GM18498 (cell line): ENCODE measurements at regions not wholly inside any gene's neighbourhood (a gene's known extent, or its start where the extent isn't known, plus 50 kb on each side); places are given as distances from the start of the nearest gene placed in this dataset.
A peak's percentile ranks its signal among the peaks of the same experiment; 100 is the strongest.
"Not testable (repeated sequence)": the region's sequence is repeated elsewhere in the genome, so short reads cannot be mapped to it uniquely, and the experiment has no call there.

Experiments
- ATAC-seq: cut with Tn5 transposase; IDR thresholded peaks from one replicate; pipeline ENCODE4 v1.9.1; 2021; ENCODE audit warnings: mild to moderate bottlenecking, moderate library complexity; ENCODE audit not compliant: unreplicated experiment

DNA sequence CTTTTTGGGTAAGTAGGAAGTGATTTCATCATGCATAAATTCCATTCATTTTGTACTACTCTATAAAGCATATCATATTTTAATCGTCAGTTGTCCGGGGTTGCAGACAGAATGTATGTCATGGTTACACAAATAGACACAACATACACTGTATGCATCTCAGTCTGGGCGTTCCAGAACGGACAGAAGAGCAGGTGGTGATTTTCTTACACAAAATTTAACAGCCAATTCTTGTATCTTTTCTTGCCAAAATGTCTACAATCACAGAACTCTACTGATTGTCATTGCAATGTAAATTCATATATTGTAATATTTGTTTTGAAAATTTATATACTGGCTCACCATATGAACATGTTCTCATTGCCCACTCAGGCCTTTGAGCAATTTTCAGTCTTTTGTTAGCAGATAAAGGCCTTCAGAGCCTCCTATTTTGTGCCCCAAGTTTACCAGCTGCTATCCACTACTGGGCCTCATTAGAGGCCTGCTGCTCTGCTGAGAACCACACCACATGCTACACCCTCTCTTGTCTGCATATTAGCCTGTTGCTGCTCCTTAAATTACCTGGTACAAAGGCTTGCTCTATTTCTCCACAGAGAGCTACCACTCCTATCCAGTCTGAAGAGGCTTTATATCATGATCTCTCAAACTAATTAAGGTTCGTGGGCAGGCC is 61.5 kb downstream of the PRDM13 start:
- no peak for ATAC-seq

DNA sequence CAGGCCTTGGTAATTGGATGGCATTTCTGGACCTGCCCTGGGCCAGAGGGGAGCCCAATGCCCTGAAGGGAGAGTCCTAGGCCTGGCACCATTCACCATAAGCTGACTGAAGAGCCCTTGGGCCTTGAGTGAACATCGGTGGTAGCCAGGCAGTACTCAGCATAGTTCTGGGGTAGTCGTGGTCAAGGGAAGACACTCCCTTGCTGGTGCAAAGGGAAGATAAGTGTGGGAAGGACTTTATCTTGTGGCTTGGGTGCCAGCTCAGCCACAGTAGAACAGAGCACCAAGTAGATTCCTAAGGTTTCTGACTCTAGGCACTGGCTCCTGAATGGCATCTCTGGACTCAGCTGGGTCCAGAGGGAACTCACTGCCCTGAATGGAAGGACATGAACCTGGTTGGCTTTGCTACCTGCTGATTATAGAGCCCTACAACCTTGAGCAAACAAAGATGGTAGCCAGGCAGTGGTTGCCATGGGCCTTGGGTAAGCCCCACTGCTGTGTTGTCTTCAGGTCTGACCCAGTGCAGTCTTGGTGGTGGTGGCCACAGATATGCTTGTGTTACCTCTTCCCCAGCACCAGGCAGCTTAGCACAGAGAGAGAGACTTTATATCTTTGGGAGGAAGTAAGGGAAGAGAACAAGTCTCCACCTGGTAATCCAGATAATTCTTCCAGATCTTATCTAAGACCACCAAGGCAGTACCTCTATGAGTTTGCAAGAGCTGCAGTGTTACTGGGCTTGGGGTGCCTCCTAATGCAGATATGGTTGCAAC is 83.5 kb downstream of the PRDM13 start:
- no peak for ATAC-seq

DNA sequence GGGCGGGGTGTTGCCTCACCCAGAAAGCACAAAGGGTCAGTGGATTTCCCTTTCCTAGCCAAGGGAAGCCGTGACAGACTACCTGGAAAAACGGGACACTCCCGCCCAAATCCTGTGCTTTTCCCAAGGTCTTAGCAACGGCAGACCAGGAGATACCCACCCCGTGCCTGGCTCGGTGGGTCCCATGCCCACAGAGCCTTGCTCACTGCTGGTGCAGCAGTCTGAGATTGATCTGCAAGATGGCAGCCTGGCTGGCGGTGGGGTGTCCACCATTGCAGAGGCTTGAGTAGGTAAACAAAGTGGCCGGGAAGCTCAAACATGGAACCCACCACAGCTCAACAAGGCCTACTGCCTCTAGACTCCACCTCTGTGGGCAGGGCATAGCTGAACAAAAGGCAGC is 95.7 kb downstream of the PRDM13 start:
- not testable (repeated sequence) for ATAC-seq

DNA sequence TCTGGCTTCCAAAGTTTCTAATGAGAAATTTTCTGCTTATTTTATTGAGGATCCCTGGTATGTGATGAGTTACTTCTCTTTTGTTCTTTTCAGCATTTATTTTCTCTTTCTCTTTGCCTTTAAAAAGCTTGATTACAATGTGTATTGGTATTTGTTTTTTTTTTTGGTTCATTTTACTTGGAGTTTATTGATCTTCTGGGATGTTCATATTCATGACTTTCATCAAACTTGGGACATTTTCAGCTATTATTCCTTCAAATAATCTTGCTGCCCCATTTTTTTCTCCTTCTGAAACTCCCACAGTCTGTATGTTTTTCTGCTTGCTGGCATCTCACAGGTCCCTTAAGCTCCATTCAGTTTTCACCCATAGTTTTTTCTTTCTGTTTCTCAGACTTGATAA is 102.4 kb downstream of the PRDM13 start:
- no peak for ATAC-seq

DNA sequence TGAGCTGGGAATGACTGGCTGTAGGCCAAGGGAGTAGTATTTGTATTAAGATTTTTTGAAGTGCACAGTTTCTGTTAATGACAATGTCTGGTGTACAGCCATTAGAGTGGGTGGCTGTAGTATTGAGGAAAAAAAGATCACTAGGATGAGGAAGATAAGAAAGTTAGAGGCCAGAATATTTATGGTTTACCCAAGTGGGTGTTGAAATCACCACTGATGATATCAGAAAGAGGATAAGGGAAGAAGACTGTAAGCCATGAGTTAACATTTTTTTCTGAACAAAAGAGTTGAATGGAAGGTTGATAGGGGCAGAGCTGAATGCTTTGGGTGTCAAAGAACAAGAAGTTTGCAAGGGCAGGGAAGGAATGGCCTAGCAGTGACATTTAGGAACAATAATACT is 104.7 kb downstream of the PRDM13 start:
- ATAC-seq = no peak

DNA sequence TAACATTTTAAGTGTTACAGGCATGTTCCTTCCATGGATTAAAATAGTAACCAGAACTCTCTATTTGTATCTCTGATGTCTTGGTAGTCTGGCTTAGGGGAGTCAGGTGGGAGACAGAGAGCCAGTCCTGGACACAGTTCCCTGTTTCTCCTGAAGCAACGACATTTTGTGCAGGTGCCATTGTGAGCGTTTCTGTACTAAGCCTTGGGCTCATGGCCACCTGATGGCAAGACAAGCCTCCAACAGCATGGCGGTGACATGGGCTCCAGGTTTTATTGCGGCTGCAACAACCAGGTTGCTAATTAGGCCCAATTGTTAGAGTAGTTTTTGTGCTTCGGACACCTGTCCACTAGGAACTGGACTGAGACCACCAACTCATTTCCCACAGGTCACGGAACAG is 105.3 kb downstream of the PRDM13 start:
- no peak for ATAC-seq

DNA sequence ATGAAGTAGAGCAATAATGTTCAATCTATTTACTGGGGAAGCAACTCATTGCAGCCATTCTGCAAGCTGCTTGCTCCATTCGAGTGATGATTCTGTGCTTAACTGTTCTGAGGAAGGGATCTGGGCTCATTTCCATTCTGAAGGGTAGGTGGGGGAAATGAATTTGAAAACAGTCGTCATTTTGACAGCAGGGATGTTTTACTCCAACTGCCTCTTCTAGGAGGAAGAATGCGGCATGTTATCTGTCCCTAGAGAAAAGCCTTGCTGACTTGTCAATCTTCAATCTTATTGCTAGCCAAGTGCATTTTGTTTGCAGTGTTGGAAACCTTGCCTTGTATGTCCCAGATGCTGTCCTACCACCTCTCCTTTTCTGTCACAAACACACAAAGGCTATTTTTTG is 105.9 kb downstream of the PRDM13 start:
- ATAC-seq = no peak

DNA sequence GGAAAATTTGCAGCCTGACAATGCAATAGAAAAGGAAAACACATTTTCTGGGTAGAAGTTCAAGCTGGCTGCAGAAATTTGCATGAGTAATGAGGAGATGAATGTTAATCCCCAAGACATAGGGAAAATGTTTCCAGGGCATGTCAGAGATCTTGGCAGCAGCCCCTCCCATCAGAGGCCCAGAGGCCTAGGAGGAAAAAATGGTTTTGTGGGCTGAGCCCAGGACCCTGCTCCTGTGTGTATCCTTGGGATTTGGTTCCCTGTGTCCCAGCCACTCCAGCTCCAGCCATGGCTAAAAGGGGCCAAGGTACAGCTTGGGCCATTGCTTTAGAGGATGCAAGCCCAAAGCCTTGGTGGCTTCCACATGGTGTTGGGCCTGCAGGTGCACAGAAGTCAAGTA is 115.4 kb downstream of the PRDM13 start:
- ATAC-seq = not testable (repeated sequence)

DNA sequence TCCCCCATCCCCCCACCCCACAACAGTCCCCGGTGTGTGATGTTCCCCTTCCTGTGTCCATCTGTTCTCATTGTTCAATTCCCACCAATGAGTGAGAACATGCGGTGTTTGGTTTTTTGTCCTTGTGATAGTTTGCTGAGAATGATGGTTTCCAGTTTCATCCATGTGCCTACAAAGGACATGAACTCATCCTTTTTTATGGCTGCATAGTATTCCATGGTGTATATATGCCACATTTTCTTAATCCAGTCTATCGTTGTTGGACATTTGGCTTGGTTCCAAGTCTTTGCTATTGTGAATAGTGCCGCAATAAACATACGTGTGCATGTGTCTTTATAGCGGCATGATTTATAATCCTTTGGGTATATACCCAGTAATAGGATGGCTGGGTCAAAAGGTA is 123.6 kb downstream of the PRDM13 start:
- not testable (repeated sequence) for ATAC-seq

DNA sequence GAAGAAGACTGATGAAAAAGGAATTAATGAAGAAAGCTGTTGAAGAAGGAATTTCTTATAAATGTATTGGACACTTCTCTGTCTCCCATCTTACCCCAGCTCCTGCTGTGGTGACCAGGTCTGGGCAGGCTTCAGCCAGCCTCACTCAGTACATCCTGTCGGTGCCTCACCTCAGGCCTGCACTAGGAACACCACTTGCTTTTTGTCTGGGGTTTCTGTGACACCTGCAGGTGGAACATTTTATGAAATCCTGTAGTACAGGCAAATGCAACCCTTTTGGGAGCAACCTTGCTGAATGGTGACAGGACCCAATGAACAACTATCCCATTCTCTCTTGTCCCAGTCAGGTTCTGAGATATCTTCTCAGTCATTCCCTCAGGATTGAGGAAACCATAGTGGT is 129.7 kb downstream of the PRDM13 start:
- no peak for ATAC-seq

DNA sequence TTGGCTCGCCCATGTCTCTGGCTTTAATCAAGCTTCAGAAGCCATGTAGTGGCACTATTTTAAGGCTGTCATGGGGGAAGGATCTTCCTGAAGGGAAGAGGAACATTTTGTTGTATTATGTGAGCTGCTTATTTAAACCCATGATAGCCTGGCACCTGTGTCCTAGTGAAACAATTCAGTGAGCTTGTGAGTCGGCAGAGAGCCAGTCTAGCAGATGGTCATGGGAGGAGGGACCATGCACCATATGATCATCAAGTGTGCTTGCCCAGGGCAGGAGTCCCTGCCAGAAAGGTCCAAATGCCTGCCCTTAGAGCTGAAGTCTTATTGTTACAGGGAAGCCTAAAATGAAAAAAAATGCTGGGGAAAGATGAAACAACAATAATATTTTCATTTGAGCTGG is 132.9 kb downstream of the PRDM13 start:
- no peak for ATAC-seq

DNA sequence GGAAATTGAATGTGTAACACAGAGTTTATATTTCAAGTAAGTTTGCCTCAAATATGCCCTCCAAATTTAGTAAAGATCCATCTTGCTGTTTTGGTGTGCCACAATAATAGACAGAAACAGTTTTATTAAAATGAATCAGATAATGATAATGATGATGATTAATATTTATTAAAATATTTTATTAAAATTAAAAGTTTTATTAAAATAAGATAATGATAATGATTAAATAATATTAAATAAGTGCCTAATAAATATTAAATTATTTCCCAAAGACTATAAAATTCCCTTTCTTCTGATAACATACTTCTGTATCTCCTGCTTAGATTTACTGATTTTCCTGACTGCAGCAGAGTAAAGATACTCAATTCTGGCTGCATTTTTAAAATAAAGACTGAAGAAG is 134.5 kb downstream of the PRDM13 start:
- no peak for ATAC-seq

DNA sequence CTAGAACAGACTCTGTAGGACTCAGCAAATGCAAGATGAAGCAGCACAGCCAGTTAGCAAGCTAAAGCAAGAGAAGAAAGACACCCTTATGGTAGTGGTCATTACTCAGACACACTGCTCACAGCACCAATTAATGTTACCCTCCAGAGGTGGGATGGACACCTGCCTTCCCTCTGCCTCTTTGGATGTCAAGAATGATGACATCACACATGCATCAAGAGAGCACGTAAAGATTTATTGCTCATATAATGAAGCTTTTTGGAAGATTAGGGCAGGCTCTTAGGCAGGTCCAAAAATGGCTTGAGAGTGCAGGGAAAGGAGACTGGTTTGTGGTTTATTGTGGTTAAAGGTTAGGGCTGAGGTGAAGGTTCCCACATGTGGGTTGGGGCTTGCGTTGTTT is 137.0 kb downstream of the PRDM13 start:
- no peak for ATAC-seq

DNA sequence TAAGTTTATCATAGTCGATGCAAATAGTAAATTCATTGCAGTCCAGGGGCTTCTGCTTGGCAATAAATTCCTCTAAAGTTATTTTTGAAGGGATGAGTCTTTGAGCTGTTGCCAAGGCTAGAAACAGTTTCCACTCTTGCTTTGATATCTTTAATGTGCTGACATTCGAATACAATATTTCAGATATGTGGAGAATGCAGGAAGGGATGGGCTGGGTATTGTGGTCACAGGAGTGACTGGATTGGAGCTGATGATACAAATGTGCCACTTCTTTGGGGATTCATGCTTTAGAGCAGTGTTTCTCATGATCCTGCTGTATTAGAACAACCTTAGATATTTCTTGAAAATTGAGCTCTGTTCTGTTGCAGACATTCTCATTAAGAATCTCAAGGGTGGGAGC is 139.0 kb downstream of the PRDM13 start:
- ATAC-seq = no peak

DNA sequence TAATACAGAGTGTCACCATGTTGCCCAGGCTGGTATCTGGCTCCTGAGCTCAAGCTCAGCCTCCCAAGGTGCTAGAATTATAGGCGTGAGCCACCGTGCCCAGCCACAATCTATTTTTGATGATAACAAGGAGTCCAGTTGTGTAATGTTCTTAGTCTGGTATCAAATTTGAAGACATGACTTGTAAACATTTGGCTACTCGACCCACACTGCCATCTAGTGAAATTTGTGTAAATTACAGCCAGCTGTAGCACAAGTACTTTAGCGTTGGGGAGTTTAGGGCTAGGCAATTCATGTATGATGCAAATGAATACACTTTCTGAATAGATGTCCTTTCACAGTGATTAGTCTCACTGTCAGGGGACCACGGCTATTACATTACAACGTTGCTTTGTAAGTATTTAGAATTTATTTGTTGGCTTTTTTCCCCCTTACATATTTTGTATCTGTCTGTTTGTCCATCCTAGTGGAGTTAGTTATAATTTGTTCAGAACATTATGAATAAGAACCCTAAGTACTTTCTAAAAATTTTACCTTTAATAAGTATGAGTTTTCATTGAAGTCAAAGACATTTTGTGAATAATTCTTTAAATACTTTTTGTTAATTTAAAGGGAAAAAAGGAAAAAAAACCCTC is 139.7 kb downstream of the PRDM13 start:
- ATAC-seq = peak; percentile 92

DNA sequence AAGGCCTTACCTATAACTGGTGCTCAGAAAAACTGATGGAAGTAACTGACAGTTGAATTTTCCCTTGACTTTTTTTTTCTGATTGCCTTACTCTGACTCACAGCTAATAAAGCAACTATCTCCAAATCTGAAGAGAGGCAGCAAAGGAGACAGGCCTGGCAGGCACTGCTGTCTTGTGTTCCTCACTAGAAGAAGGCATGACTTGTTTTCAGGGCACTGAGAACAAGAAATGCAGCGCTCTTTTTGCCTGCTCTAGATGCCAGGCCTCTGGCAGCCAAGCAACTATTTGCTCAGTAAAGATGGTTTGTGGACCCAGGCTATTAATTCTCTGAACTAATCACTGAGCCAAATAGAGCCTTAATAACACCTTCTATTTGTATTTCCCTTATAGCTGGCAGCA is 155.1 kb downstream of the PRDM13 start:
- ATAC-seq = no peak

DNA sequence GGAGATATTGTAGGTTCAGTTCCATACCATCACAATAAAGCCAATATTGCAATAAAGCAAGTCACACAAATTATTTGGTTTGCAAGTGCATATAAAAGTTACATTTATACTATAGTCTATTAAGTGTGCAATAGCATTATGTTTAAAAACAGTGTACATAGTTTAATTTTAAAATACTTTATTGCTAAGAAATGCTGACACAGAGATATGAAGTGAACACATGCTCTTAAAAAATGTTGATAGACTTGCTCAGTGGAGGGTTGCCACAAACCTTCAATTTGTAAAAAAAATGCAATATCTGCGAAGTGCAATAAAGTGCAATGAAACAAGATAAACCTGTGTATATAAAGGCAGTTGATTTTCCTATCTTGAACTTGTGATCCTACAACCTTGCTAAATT is 161.5 kb downstream of the PRDM13 start:
- no peak for ATAC-seq

DNA sequence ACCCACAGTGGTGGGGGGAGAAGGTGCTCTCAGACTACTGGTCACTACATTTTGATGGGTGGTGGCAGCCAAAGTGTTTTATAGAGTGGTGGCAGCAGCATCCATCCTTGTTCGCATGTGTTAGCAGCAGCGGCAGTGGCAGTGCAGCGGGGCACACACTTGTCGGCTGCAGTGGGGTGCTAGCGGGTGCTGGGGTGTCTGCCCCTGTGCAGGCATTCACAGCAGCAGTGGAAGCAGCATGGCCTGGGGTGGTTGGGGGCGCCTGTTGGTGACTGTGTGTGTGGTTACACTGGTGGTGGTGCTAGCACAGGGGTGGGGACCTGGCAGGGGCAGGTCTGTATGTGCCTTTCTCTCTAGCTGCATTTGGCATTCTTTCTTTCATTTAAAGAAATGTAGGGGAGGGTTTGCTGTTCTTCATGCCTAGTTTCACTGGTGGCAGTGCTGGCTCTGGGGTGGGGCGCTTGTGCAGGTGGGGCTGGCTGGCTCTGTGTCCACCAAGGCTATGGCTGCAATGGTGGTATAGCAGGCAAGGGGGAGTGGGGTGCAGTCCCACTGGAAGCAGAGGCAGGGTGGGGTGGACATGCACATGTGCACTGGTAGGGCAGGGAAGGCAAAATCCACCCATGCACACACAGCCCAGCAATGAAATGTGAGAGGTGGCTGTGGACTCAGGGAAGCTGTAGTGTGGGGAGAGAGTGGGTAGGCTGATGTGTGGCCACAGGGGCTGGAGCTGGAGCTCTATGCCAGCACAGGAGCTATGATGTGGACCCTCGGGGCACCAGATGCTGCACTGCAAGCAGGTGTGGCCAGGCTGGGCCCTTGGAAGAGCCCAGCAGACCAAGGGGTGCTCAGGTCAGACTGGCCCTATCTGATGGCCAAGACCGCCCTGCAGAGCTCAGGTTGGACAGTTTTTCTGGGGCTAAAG is 173.3 kb downstream of the PRDM13 start:
- ATAC-seq = no peak

DNA sequence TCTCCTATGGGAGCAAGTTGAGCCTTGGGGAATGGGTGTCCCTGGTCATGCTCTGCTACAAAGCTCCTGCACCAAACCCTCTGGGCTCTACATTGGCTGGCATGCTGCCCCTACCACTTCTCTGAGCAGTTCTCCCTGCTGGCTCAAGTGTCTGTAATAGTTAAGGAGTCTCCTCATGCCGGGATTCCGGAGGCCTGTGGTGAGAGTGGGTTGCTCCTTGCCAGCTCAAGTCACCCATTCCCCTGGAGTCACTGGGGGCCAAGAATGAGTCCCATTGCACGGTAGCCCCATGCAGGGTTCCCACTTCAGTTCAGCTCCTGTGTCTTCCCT is 173.9 kb downstream of the PRDM13 start:
- ATAC-seq = no peak

DNA sequence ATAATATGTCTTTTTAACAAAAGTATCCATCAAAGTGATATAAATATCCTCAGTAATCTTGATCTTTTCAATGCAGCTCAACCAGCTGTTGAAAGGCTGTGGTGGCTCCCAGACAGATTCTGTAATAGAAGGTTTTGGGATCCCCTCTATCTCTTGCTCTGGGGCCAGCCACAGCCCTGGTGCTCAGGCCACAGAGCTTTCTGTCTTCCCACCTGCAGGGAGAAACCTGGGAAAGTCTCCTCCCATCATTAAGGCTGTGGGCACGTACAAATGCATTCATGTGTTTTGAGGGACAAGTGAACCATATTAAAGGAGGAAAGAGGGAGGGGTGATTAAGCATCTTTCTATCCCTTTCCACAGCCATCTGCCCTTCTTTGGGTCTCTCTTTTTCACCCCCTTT is 183.1 kb downstream of the PRDM13 start:
- ATAC-seq = peak; percentile 55

DNA sequence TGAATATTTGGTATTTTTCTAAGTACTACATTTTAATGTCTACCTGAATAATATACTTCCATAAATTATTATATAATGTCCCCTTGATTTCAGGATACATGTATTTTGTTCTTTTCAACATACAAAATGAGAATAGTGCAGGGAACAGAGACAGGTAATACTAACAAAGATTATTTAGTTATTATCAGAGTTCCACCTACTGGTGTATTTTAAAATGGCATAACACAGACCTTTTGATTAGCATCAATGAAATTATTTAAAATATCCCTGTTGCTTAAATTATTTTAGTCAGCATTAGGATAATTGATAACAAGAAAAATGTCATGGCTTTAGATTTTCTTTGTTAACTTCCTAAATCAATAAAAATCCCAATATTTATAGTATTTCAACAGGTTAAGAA is 184.0 kb downstream of the PRDM13 start:
- ATAC-seq = no peak
